DND-41 (cell line): ENCODE measurements at regions not wholly inside any gene's neighbourhood (a gene's known extent, or its start where the extent isn't known, plus 50 kb on each side); places are given as distances from the start of the nearest gene placed in this dataset.
"Not testable (repeated sequence)": the region's sequence is repeated elsewhere in the genome, so short reads cannot be mapped to it uniquely, and the experiment has no call there.

Experiments used
- ATAC-seq: fragments of 200-7000 bp; cut with Tn5 transposase; 3 replicates; pipeline ENCODE4 v1.9.1; 2021; ENCODE audit warnings: low read depth; ENCODE audit not compliant: insufficient read depth
- DNase-seq: peaks from one replicate; pipeline ENCODE4 v3.0.0-alpha.2; 2020
- H2AFZ ChIP-seq: 2 replicates; pipeline ENCODE4 v1.6.0; 2012; ENCODE audit warnings: low read depth, low read length
- H3K27ac ChIP-seq: 2 replicates; pipeline ENCODE4 v1.5.1; 2012; ENCODE audit warnings: low read length, inconsistent platforms
- H3K27me3 ChIP-seq: fragments of 200-600 bp; sonication (generic); 2 replicates; pipeline ENCODE4 v1.6.0; 2012; ENCODE audit warnings: low read length, mild to moderate bottlenecking, inconsistent platforms; ENCODE audit not compliant: insufficient read depth, poor library complexity
- H3K36me3 ChIP-seq: 2 replicates; pipeline ENCODE4 v1.5.1; 2012; ENCODE audit warnings: low read length, inconsistent platforms; ENCODE audit not compliant: insufficient read depth
- H3K4me1 ChIP-seq: 2 replicates; pipeline ENCODE4 v1.5.1; 2012; ENCODE audit warnings: mild to moderate bottlenecking, low read length; ENCODE audit not compliant: insufficient read depth
- H3K4me2 ChIP-seq: 2 replicates; pipeline ENCODE4 v1.6.0; 2012; ENCODE audit warnings: mild to moderate bottlenecking, moderate library complexity, low read length, inconsistent platforms; ENCODE audit not compliant: insufficient read depth
- H3K4me3 ChIP-seq, 2 experiments: fragments of 200-600 bp in 1 of 2; shearing (Covaris generic) in 1 of 2; 2 replicates each; pipeline ENCODE4 v1.5.1; 2012 to 2016; ENCODE audit warnings: inconsistent platforms in 2 of 2, low read length in 2 of 2, mild to moderate bottlenecking in 2 of 2, low read depth in 1 of 2, moderate library complexity in 1 of 2
- H3K79me2 ChIP-seq: 2 replicates; pipeline ENCODE4 v1.6.0; 2012; ENCODE audit warnings: low read length, inconsistent platforms; ENCODE audit not compliant: insufficient read depth
- H3K9ac ChIP-seq: 2 replicates; pipeline ENCODE4 v1.6.0; 2012; ENCODE audit warnings: low read depth, mild to moderate bottlenecking, inconsistent platforms, low read length, moderate library complexity
- H3K9me3 ChIP-seq: 2 replicates; pipeline ENCODE4 v1.5.1; 2012; ENCODE audit warnings: low read length, moderate library complexity, mild to moderate bottlenecking, inconsistent platforms; ENCODE audit not compliant: insufficient read depth, severe bottlenecking
- H4K20me1 ChIP-seq: 2 replicates; pipeline ENCODE4 v1.6.0; 2012; ENCODE audit warnings: low read length; ENCODE audit not compliant: insufficient read depth
- CTCF ChIP-seq: IDR thresholded peaks from 2 replicates; pipeline ENCODE4 v1.5.1; 2012; ENCODE audit warnings: borderline replicate concordance, low read length, moderate library complexity, mild to moderate bottlenecking; ENCODE audit not compliant: poor library complexity, severe bottlenecking; ENCODE audit errors: extremely low read depth
- EZH2 ChIP-seq: IDR thresholded peaks from 3 replicates; pipeline ENCODE4 v1.6.1; 2012; ENCODE audit warnings: borderline replicate concordance, low read depth, mild to moderate bottlenecking, moderate library complexity, low read length, inconsistent platforms; ENCODE audit not compliant: severe bottlenecking

- ATAC-seq = no peak
- Histone ChIP-seq H3K9me3 (no peaks in the 10 kb centered on the region), H3K4me3 (no peak overlapping the region), H3K79me2 (no peaks in the 10 kb centered on the region), H3K36me3 (no peaks in the 10 kb centered on the region), H3K27me3 (no peaks in the 10 kb centered on the region), H3K4me2 (no peak overlapping the region), H3K4me1 (no peaks in the 10 kb centered on the region), H4K20me1 (no peaks in the 10 kb centered on the region), H2AFZ (no peak overlapping the region), H3K27ac (no peak overlapping the region), H3K9ac (no peak overlapping the region)
- TF ChIP-seq CTCF = no peak
- no peak for TF ChIP-seq EZH2
- no peak for DNase-seq
Measured at GRCh38 chr12:46985816-46986215, 93.6 kb upstream of the PCED1B start.

GRCh38 chr12:46988122-46988521 is 91.3 kb upstream of the PCED1B start:
- H3K4me1 ChIP-seq, H3K79me2 ChIP-seq, H3K4me2 ChIP-seq, H3K27me3 ChIP-seq, H3K27ac ChIP-seq, H3K36me3 ChIP-seq, H4K20me1 ChIP-seq, H3K9ac ChIP-seq, H3K4me3 ChIP-seq, DNase-seq, ATAC-seq, H2AFZ ChIP-seq, H3K9me3 ChIP-seq: not testable (repeated sequence)

- Histone ChIP-seq H3K9me3 (no peaks in the 10 kb centered on the region), H3K79me2 (no peaks in the 10 kb centered on the region), H2AFZ (no peak overlapping the region), H3K4me1 (no peaks in the 10 kb centered on the region), H4K20me1 (no peaks in the 10 kb centered on the region), H3K36me3 (no peaks in the 10 kb centered on the region), H3K4me3 (no peak overlapping the region), H3K27ac (no peak overlapping the region), H3K9ac (no peak overlapping the region), H3K27me3 (no peaks in the 10 kb centered on the region), H3K4me2 (no peak overlapping the region)
- no peak for TF ChIP-seq EZH2
- TF ChIP-seq CTCF = no peak
- ATAC-seq (no peak), DNase-seq (no peak)
Measured at GRCh38 chr12:46990211-46990610, 89.2 kb upstream of the PCED1B start.

DNA sequence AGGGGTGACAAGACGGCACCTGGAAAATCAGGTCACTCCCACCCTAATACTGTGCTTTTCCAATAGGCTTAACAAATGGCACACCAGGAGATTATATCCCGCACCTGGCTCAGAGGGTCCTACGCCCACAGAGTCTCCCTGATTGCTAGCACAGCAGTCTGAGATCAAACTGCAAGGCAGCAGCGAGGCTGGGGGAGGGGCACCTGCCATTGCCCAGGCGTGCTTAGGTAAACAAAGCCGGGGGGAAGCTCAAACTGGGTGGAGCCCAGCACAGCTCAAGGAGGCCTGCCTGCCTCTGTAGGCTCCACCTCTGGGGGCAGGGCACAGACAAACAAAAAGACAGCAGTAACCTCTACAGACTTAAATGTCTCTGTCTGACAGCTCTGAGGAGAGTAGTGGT is 87.4 kb upstream of the PCED1B start:
- H3K9ac ChIP-seq, H4K20me1 ChIP-seq, H3K36me3 ChIP-seq, H3K4me3 ChIP-seq, H3K27me3 ChIP-seq, H3K4me2 ChIP-seq, H3K4me1 ChIP-seq, DNase-seq, H3K9me3 ChIP-seq, H3K79me2 ChIP-seq, ATAC-seq, H2AFZ ChIP-seq, H3K27ac ChIP-seq: not testable (repeated sequence)
